Fibroblast of gingiva (primary cell): ENCODE measurements at regions not wholly inside any gene's neighbourhood (a gene's known extent, or its start where the extent isn't known, plus 50 kb on each side); places are given as distances from the start of the nearest gene placed in this dataset.

Experiments
- DNase-seq: peaks from one replicate; pipeline ENCODE4 v3.0.0-alpha.2; 2011; ENCODE audit warnings: low read depth

- no peak for DNase-seq
Measured at GRCh38 chr10:118537623-118538022, 57.8 kb downstream of the PRLHR start.

DNA sequence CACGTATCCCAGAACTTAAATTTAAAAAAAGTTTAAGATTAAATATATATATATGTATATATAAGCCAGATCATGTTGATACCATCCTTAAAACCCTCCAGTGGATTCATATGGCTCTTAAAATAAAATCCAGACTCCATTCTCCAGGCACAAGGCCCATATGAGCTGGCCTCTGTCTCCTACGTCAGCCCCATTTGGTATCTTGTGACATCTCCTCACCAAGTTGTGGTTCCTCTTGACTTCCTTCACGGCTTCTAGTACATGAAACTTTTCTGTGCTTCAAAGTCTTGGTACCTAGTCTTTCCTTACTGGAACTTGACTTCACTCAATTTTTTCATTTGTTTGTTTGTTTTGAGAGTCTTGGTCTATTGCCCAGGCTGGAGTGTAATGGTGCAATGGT lies 61.3 kb downstream of the PRLHR start:
- no peak for DNase-seq

GRCh38 chr10:118531105-118531852 lies 64.2 kb downstream of the PRLHR start:
- no peak for DNase-seq

DNA sequence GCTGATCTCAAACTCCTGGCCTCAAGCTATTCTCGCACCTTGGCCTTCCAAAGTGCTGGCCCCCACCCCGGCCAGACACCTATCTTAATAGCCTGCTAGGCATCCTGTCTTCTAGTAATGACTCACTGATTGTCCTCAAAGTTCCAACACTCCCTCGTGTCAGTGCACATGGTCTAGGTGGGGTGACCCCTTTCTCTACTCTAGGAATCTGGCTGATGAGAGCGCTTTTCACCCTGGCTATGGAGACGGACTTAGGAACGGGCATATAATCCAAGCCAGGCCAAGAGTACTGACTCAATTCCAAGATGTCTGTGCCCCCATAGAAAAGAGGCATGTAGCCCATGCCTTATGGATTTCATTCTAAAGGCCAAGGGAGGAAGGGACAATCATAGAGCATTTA lies 67.0 kb downstream of the PRLHR start:
- no peak for DNase-seq

GRCh38 chr10:118523775-118524174 lies 71.7 kb downstream of the PRLHR start:
- no peak for DNase-seq

DNA sequence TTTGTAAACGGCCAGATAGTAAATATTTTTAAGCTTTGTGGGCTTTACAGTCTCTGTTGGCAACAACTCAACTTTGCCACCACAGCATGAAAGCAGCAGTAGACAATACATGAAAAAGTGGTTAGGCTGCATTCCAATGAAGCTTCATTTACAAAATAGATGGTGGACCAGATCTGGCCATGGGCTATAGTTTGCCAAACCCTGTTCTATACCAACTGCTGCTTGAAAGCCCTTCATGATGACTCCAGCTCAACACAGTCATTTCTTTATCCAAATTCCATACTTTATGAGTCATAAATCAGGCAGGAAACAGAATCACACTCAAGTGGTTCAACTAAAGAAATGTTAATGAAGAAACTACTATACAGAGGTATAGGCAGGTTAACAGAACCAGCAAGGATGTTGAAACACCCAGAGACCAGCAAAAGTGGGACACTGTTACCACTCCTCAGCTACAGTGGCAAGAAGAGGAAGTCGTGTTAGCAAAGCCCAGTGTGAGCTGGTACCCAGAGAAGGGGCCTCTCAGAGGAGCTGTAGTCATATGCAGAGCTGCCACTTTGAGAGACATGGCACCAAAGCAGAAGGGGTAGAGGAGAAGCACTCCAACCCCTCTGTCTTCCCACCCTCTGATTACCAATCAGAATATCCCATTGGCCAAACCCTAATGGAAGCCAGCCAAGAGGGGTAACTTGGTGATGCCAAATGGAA lies 72.5 kb downstream of the PRLHR start:
- DNase-seq: no peak

DNA sequence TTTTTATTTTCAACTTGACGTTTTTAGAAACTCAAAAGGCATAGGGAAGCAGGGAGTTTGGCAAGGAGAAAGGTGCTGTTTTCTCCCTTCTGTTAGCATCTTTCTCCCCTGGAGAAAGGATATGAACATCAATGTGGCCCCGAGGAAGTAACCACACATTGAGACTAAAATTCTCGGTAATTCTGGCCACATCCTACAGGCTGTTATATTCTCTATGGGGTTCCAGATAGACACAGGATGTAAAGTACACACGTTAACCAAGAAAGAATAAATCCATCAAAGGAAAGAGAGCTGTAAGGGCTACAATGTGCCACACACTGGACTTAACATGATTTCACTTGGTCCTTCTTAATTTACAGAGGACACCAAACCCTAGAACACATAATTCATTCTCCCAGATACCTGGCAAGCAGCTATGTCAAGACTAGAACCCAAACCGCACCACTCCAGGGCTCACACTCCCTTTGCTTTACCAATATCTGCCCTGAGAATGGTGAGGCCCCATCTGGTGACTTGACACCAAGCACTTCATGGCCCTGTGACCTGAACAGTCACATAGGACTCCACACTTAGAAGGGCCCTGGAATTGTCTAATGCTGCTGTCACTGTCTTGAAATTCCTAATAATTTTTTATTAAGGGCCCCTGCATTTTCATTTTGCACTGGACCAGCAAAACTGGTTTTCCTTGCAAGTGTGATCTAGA lies 73.9 kb downstream of the PRLHR start:
- no peak for DNase-seq

DNA sequence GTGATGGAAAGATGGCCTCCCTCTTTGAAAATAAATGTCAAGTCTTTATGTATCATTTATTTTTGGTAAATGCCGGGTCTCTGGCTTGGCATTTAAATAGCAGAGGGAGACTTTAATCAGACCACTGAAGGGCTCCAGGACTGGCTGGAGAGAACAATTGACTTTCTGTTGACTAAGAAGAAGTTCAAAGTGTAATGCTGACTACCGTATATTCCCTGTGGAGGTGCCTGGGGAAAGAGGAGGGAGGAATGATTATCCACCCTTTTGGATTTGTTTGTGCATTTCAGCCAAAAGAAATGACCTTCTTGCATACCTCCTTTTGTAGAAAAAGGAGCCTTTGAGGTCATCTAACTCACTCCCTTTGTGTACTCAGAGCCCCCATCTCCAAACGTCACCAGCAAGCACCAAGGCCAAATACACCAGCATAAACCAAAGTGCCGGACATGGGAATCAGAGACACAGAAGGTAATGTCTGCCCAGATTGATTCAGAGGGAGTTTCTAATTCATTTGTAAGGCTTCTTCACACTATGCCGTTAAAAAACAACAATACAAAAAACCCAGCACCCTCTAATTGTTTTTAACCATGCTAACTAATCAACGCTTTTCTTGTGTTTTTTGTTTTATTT lies 75.2 kb downstream of the PRLHR start:
- no peak for DNase-seq

DNA sequence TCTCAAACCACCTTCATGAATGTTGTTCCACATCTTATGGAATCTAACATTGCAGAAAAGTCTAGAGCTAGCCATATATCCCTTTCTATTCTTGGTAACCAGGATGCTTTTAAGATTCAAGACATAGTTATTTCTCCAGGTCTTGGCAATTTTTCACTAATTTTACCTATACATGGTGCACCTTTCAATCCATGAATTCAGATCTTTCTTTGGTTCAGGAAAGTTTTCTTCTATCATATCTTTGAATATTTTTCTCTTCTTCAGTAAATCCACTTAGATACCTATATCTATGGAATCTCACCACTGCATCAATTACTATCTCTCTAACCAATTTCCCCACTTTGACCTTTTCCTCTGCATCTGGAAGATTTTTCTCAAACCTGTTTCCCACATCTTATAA lies 77.4 kb downstream of the PRLHR start:
- no peak for DNase-seq

GRCh38 chr10:118516716-118517115 lies 78.7 kb downstream of the PRLHR start:
- DNase-seq: no peak

DNA sequence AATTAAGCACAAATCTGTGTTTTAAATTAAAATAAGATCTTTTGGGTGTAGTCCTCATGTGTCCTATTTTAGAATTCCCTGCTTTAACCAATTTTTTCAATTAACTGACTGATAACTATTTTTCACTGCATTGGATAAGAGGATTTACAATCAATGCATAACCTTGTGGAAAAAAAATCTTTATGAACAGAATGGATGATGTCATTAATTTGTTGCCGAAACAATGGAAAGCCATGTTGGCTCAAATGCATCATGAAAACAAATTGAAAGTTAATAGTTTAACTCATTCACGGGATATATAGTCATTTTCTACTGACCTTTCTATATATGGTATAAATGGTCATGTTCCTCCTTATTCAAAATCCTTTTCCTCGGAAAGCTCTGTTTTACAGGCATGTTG lies 82.3 kb downstream of the PRLHR start:
- no peak for DNase-seq

- no peak for DNase-seq
Measured at GRCh38 chr10:118511711-118512110, 83.7 kb downstream of the PRLHR start.

DNA sequence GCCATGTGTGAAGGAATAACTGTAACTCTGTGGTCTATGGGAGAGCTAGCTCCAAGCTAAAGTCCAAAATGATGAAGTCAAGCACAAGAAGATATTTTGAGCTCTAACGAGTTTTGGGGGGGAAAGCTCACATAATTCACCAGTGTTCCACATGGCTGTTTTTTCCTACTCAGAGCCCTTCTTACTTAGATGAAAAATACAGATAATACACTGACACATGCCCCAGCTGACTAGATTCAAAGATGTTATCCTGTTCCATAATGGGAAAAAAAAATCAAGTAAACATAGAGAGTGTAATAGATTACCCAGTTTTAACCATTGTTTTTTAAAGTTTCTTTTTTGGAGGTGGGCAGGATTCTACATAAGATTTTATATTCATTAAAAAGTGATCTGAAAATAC lies 86.6 kb downstream of the PRLHR start:
- DNase-seq: no peak

DNA sequence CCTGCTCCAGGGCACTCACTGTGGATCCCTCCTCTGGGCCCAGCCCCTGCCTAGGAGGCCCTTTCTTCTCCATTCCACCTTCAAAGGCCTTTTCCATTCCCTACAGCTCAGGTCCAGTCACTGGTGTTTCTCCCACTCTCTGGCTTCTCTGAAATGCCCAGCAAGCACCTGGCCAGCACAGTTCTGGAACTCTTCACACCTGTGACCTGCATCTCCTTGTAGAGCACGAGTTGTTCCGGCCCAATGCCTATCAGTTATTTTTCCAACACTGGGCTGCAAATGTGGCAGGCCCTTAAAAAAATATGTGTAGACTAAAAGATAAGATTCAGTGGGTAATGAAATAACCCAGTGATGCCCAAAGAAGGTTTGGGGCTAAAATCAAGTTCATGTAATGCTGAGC lies 87.1 kb downstream of the PRLHR start:
- no peak for DNase-seq

DNA sequence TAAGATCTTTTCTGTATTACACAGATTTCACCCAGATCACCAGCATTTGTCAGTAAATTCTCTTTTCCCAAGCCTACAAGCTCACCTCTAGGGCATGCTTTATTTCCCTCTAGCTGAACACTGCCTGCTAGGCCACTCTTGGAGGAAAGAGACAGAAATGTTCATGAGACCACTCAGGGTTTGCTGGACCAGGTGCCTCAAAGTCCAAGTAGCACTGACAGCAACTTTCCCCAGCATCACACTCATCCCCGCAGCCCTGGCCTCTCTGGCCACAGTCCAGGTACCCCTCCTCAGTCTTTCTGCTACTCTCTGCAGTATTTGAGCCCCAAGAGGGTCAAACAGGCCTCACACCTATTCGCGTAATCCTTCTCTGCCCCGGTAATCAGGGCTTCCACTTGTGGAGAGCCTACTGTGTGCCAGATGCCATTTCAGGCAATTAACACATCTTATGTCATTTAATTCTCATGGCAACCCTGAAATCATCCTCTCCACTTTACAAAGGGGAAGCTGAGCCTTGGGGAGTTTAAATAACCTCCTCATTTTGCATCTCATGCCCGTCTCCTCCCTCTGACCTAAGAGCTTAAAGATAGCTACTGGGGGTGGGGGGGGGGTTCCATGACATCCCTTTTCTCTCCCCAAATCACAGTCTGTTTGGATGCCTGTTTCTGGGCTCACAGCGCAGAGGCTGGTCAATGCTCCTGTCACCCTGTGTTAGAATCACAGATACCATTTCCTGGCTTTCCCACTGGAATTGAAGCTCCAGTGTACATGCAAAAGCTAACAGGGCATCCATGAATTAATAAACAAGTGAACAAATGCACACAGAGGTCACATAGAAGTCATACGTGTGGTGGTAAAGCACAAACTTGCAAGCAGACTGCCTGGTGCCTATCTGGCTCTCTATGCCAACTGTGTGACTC lies 88.5 kb downstream of the PRLHR start:
- no peak for DNase-seq

GRCh38 chr10:118505363-118505762 lies 90.1 kb downstream of the PRLHR start:
- DNase-seq: no peak

GRCh38 chr10:118504467-118505205 lies 90.8 kb downstream of the PRLHR start:
- DNase-seq: peak; percentile 32

DNA sequence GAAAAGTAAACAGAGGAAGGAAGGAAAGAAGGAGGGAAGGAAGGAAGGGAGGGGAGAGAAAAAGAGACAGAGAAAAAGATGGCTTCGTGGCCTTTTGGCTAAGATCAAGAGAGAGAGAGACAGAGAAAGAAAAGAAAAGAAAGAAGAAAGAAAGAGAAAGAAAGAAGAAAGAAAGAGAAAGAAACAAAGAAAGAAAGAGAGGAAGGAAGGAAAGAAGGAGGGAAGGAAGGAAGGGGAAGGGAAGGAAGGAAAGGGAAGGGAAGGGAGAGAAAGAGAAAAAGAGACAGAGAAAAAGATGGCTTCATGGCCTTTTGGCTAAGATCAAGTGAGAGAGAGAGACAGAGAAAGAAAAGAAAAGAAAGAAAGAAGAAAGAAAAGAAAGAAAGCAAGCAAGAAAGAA lies 91.4 kb downstream of the PRLHR start:
- no peak for DNase-seq

- DNase-seq: no peak
Measured at GRCh38 chr10:118503192-118503591, 92.3 kb downstream of the PRLHR start.

GRCh38 chr10:118501637-118502440 lies 93.6 kb downstream of the PRLHR start:
- DNase-seq: peak; percentile 46
